ENCODE measurements at regions not wholly inside any gene's neighbourhood (a gene's known extent, or its start where the extent isn't known, plus 50 kb on each side); places are given as distances from the start of the nearest gene placed in this dataset.

DNA sequence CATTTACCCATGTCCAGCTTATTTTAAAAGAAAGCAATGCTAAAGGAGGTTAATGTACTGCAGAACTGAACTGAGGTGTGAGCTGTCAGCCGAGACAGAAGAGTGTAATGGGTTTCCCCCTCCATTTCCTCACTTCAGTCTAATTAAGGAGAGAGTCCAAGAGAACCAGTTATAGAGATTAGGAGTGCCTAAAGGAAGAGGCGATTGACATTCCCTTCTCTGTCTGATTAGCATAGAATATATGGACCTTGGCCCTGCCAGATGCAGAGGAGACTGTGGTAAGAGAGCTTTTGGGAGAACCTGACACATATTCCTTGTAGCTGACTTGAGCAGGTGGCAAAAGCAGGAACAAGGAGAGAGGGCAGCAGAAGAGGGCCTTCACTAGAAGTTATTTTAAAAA is 137.5 kb upstream of the INPP4B start:
- DNase-seq (no peak), ATAC-seq (ENCODE audit: insufficient read depth, low read depth) (no peak)
- Histone ChIP-seq H3K27me3 (ENCODE audit: insufficient read depth, low read length, poor library complexity) (peaks cover 8% of the 10 kb centered on the region), H3K27ac (ENCODE audit: low read length) (no peak overlapping the region), H3K4me1 (ENCODE audit: insufficient read depth, low read length) (no peaks in the 10 kb centered on the region), H4K20me1 (ENCODE audit: insufficient read depth, low read length) (no peaks in the 10 kb centered on the region), H3K9me3 (ENCODE audit: insufficient read depth, low read length, severe bottlenecking) (no peaks in the 10 kb centered on the region), H3K4me3 (ENCODE audit: low read depth in 1 of 2, low read length in 2 of 2) (no peak overlapping the region), H3K9ac (ENCODE audit: low read depth, low read length) (no peak overlapping the region), H3K79me2 (ENCODE audit: insufficient read depth, low read length) (no peaks in the 10 kb centered on the region), H2AFZ (ENCODE audit: low read depth, low read length) (no peak overlapping the region), H3K4me2 (ENCODE audit: insufficient read depth, low read length) (no peak overlapping the region), H3K36me3 (ENCODE audit: insufficient read depth, low read length) (no peaks in the 10 kb centered on the region)
- TF ChIP-seq, protein P1, sequence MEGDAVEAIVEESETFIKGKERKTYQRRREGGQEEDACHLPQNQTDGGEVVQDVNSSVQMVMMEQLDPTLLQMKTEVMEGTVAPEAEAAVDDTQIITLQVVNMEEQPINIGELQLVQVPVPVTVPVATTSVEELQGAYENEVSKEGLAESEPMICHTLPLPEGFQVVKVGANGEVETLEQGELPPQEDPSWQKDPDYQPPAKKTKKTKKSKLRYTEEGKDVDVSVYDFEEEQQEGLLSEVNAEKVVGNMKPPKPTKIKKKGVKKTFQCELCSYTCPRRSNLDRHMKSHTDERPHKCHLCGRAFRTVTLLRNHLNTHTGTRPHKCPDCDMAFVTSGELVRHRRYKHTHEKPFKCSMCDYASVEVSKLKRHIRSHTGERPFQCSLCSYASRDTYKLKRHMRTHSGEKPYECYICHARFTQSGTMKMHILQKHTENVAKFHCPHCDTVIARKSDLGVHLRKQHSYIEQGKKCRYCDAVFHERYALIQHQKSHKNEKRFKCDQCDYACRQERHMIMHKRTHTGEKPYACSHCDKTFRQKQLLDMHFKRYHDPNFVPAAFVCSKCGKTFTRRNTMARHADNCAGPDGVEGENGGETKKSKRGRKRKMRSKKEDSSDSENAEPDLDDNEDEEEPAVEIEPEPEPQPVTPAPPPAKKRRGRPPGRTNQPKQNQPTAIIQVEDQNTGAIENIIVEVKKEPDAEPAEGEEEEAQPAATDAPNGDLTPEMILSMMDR (IDR thresholded peaks at IDR 0.05; ENCODE audit: borderline replicate concordance, extremely low read depth, low read length, poor library complexity, severe bottlenecking), result no peak
- no peak for TF ChIP-seq EZH2 (IDR thresholded peaks at IDR 0.05; ENCODE audit: borderline replicate concordance, low read depth, low read length, severe bottlenecking)

GRCh38 chr4:142984871-142985585 is 138.9 kb upstream of the INPP4B start:
- DNase-seq (no peak), ATAC-seq (ENCODE audit: insufficient read depth, low read depth) (no peak)
- TF ChIP-seq, protein P1 (IDR thresholded peaks at IDR 0.05; ENCODE audit: borderline replicate concordance, extremely low read depth, low read length, poor library complexity, severe bottlenecking), result peak; percentile 41
- no peak for TF ChIP-seq EZH2 (IDR thresholded peaks at IDR 0.05; ENCODE audit: borderline replicate concordance, low read depth, low read length, severe bottlenecking)
- H3K27ac ChIP-seq (ENCODE audit: low read length), result no peak overlapping the region
- H3K4me3 ChIP-seq (ENCODE audit: low read depth in 1 of 2, low read length in 2 of 2), result no peak overlapping the region
- H3K36me3 ChIP-seq (ENCODE audit: insufficient read depth, low read length), result no peaks in the 10 kb centered on the region
- H3K9me3 ChIP-seq (ENCODE audit: insufficient read depth, low read length, severe bottlenecking), result no peaks in the 10 kb centered on the region
- H2AFZ ChIP-seq (ENCODE audit: low read depth, low read length), result no peak overlapping the region
- no peaks in the 10 kb centered on the region for H4K20me1 ChIP-seq (ENCODE audit: insufficient read depth, low read length)
- H3K27me3 ChIP-seq (ENCODE audit: insufficient read depth, low read length, poor library complexity), result peaks cover 8% of the 10 kb centered on the region
- H3K79me2 ChIP-seq (ENCODE audit: insufficient read depth, low read length), result no peaks in the 10 kb centered on the region
- no peak overlapping the region for H3K9ac ChIP-seq (ENCODE audit: low read depth, low read length)
- H3K4me2 ChIP-seq (ENCODE audit: insufficient read depth, low read length), result no peak overlapping the region
- no peaks in the 10 kb centered on the region for H3K4me1 ChIP-seq (ENCODE audit: insufficient read depth, low read length)

DNA sequence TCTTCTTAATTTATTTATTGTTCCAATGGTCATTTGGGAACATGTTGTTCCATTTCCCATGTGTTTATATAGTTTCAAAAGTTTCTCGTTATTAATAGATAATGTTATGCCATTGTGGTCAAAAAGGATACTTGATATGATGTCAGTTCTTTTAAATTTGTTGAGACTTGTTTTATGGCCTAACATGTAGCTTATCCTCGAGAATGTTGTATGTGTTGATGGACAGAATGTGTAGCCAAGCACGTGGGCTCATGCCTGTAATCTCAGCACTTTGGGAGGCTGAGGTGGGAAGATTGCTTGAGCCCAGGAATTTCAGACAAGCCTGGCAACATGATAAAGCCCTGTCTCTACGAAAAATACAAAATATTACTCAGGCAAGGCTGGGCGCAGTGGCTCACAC is 168.5 kb upstream of the USP38 start:
- H3K4me2 ChIP-seq (ENCODE audit: insufficient read depth, low read length), result no peak overlapping the region
- TF ChIP-seq, protein P1 (IDR thresholded peaks at IDR 0.05; ENCODE audit: borderline replicate concordance, extremely low read depth, low read length, poor library complexity, severe bottlenecking), result no peak
- no peak for TF ChIP-seq EZH2 (IDR thresholded peaks at IDR 0.05; ENCODE audit: borderline replicate concordance, low read depth, low read length, severe bottlenecking)
- no peaks in the 10 kb centered on the region for H4K20me1 ChIP-seq (ENCODE audit: insufficient read depth, low read length)
- no peaks in the 10 kb centered on the region for H3K9me3 ChIP-seq (ENCODE audit: insufficient read depth, low read length, severe bottlenecking)
- H3K4me3 ChIP-seq (ENCODE audit: low read depth in 1 of 2, low read length in 2 of 2), result no peak overlapping the region
- no peak overlapping the region for H3K9ac ChIP-seq (ENCODE audit: low read depth, low read length)
- ATAC-seq (ENCODE audit: insufficient read depth, low read depth) (no peak), DNase-seq (no peak)
- no peaks in the 10 kb centered on the region for H3K27me3 ChIP-seq (ENCODE audit: insufficient read depth, low read length, poor library complexity)
- H2AFZ ChIP-seq (ENCODE audit: low read depth, low read length), result no peak overlapping the region
- H3K36me3 ChIP-seq (ENCODE audit: insufficient read depth, low read length), result no peaks in the 10 kb centered on the region
- H3K79me2 ChIP-seq (ENCODE audit: insufficient read depth, low read length), result no peaks in the 10 kb centered on the region
- no peaks in the 10 kb centered on the region for H3K4me1 ChIP-seq (ENCODE audit: insufficient read depth, low read length)
- H3K27ac ChIP-seq (ENCODE audit: low read length), result no peak overlapping the region
